ENCODE measurements at regions not wholly inside any gene's neighbourhood (a gene's known extent, or its start where the extent isn't known, plus 50 kb on each side); places are given as distances from the start of the nearest gene placed in this dataset.

- Mint-ChIP-seq H3K9me3 (peaks cover 2 to 3% of the 10 kb centered on the region in 2 donors), H3K4me1 (no peaks in the 10 kb centered on the region), H3K4me3 (no peak overlapping the region), H3K27ac (no peak overlapping the region), H3K27me3 (ENCODE audit: low read depth in 2 of 2) (peaks cover 13 to 27% of the 10 kb centered on the region in 2 donors), H3K36me3 (no peaks in the 10 kb centered on the region)
- DNase-seq (no peak), ATAC-seq (no peak)
- intact Hi-C loops (cut with micrococcal nuclease): no loop called here
- H3K9me3 ChIP-seq (ENCODE audit: control insufficient read depth, insufficient read depth, low read length): no peaks in the 10 kb centered on the region
- TF ChIP-seq, protein P1, sequence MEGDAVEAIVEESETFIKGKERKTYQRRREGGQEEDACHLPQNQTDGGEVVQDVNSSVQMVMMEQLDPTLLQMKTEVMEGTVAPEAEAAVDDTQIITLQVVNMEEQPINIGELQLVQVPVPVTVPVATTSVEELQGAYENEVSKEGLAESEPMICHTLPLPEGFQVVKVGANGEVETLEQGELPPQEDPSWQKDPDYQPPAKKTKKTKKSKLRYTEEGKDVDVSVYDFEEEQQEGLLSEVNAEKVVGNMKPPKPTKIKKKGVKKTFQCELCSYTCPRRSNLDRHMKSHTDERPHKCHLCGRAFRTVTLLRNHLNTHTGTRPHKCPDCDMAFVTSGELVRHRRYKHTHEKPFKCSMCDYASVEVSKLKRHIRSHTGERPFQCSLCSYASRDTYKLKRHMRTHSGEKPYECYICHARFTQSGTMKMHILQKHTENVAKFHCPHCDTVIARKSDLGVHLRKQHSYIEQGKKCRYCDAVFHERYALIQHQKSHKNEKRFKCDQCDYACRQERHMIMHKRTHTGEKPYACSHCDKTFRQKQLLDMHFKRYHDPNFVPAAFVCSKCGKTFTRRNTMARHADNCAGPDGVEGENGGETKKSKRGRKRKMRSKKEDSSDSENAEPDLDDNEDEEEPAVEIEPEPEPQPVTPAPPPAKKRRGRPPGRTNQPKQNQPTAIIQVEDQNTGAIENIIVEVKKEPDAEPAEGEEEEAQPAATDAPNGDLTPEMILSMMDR (IDR thresholded peaks at IDR 0.05): no peak
- H3K4me3 ChIP-seq (ENCODE audit: low read length): no peak overlapping the region
- H3K4me1 ChIP-seq (ENCODE audit: control insufficient read depth, insufficient read depth, low read length): no peaks in the 10 kb centered on the region
- H3K27me3 ChIP-seq (ENCODE audit: control insufficient read depth, insufficient read depth, low read length): peaks cover 2% of the 10 kb centered on the region
- H3K27ac ChIP-seq (ENCODE audit: low read length): no peak overlapping the region
- 88% methylated on average over 3 of the region's 4 CpGs for WGBS (ENCODE audit: insufficient coverage)
- H3K36me3 ChIP-seq (ENCODE audit: control insufficient read depth, insufficient read depth, low read length): no peaks in the 10 kb centered on the region
These were observed 294.9 kb downstream of the EIPR1 start for GRCh38 chr2:3082705-3083104.

- Mint-ChIP-seq H3K9me3 (peaks cover 2 to 3% of the 10 kb centered on the region in 2 donors), H3K36me3 (no peaks in the 10 kb centered on the region), H3K4me3 (no peak overlapping the region), H3K4me1 (no peaks in the 10 kb centered on the region), H3K27me3 (ENCODE audit: low read depth in 2 of 2) (peaks cover 13 to 27% of the 10 kb centered on the region in 2 donors), H3K27ac (no peak overlapping the region)
- H3K9me3 ChIP-seq (ENCODE audit: control insufficient read depth, insufficient read depth, low read length): no peaks in the 10 kb centered on the region
- H3K27me3 ChIP-seq (ENCODE audit: control insufficient read depth, insufficient read depth, low read length): peaks cover 2% of the 10 kb centered on the region
- 89% methylated on average over 13 of the region's 14 CpGs for WGBS (ENCODE audit: insufficient coverage)
- H3K27ac ChIP-seq (ENCODE audit: low read length): no peak overlapping the region
- no peak for DNase-seq
- intact Hi-C loops (cut with micrococcal nuclease): no loop called here
- ATAC-seq: no peak
- H3K4me3 ChIP-seq (ENCODE audit: low read length): no peak overlapping the region
- H3K36me3 ChIP-seq (ENCODE audit: control insufficient read depth, insufficient read depth, low read length): no peaks in the 10 kb centered on the region
- TF ChIP-seq, protein P1 (IDR thresholded peaks at IDR 0.05): no peak
- no peaks in the 10 kb centered on the region for H3K4me1 ChIP-seq (ENCODE audit: control insufficient read depth, insufficient read depth, low read length)
These were observed 297.4 kb downstream of the EIPR1 start for GRCh38 chr2:3079959-3080948.

GRCh38 chr2:3079466-3079865 lies 298.2 kb downstream of the EIPR1 start:
- H3K36me3 Mint-ChIP-seq: no peaks in the 10 kb centered on the region
- no peak overlapping the region for H3K4me3 Mint-ChIP-seq
- no peaks in the 10 kb centered on the region for H3K4me1 ChIP-seq (ENCODE audit: control insufficient read depth, insufficient read depth, low read length)
- peaks cover 13 to 27% of the 10 kb centered on the region in 2 donors for H3K27me3 Mint-ChIP-seq (ENCODE audit: low read depth in 2 of 2)
- peaks cover 2 to 3% of the 10 kb centered on the region in 2 donors for H3K9me3 Mint-ChIP-seq
- no peaks in the 10 kb centered on the region for H3K36me3 ChIP-seq (ENCODE audit: control insufficient read depth, insufficient read depth, low read length)
- DNase-seq (no peak), ATAC-seq (no peak)
- no peak overlapping the region for H3K4me3 ChIP-seq (ENCODE audit: low read length)
- H3K27ac Mint-ChIP-seq: no peak overlapping the region
- no peaks in the 10 kb centered on the region for H3K4me1 Mint-ChIP-seq
- 83% methylated on average over 2 of the region's 2 CpGs for WGBS (ENCODE audit: insufficient coverage)
- no peaks in the 10 kb centered on the region for H3K9me3 ChIP-seq (ENCODE audit: control insufficient read depth, insufficient read depth, low read length)
- intact Hi-C loops (cut with micrococcal nuclease): no loop called here
- no peak overlapping the region for H3K27ac ChIP-seq (ENCODE audit: low read length)
- peaks cover 2% of the 10 kb centered on the region for H3K27me3 ChIP-seq (ENCODE audit: control insufficient read depth, insufficient read depth, low read length)
- TF ChIP-seq, protein P1 (IDR thresholded peaks at IDR 0.05): no peak
